CD4-positive, alpha-beta T cell (primary cell): ENCODE measurements at regions not wholly inside any gene's neighbourhood (a gene's known extent, or its start where the extent isn't known, plus 50 kb on each side); places are given as distances from the start of the nearest gene placed in this dataset.

ENCODE experiments used
- ATAC-seq: fragments of 200-7000 bp; cut with Tn5 transposase; one replicate; pipeline ENCODE4 v1.10.0; 2022; ENCODE audit warnings: mild to moderate bottlenecking; ENCODE audit not compliant: poor library complexity
- CTCF ChIA-PET: fragments of 350-600 bp; sonication (Branson Sonifier 250); formaldehyde crosslinking; loops from one replicate; lab custom pipeline; 2021; ENCODE audit warnings: antibody characterized with exemption, inconsistent platforms; lab: Charles Lee
- POLR2A ChIA-PET: fragments of 350-600 bp; sonication (Branson Sonifier 250); formaldehyde crosslinking; loops from one replicate; lab custom pipeline; 2021; ENCODE audit warnings: antibody characterized with exemption, inconsistent platforms; lab: Charles Lee
- DNase-seq, 14 experiments: peaks; one replicate each; pipeline ENCODE4 v3.0.0-alpha.2; 2013 to 2020; ENCODE audit warnings: mixed read lengths in 2 of 14
- H3K27ac ChIP-seq, 2 donors: one replicate each; pipeline versions ENCODE4 v1.5.1 to v1.7.0; 2013; ENCODE audit warnings: low read length in 2 of 2, low read depth in 1 of 2, mild to moderate bottlenecking in 1 of 2
- H3K27me3 ChIP-seq, 2 experiments: 1 replicate in 1 of 2; 2 replicates in 1 of 2; pipeline versions ENCODE4 v1.6.1 to v1.7.0; 2013; ENCODE audit warnings: low read length in 2 of 2, control low read depth in 1 of 2, mild to moderate bottlenecking in 1 of 2, moderate library complexity in 1 of 2; ENCODE audit not compliant: insufficient read depth in 2 of 2, control insufficient read depth in 1 of 2
- H3K36me3 ChIP-seq: one replicate; pipeline ENCODE4 v1.6.1; 2013; ENCODE audit warnings: low read length, control low read depth; ENCODE audit not compliant: insufficient read depth
- H3K4me1 ChIP-seq: one replicate; pipeline ENCODE4 v1.6.1; 2013; ENCODE audit warnings: low read length, control low read depth; ENCODE audit not compliant: insufficient read depth
- H3K4me3 ChIP-seq: one replicate; pipeline ENCODE4 v1.5.1; 2013; ENCODE audit warnings: mild to moderate bottlenecking, low read length, moderate library complexity
- H3K9me3 ChIP-seq, 2 experiments: 1 replicate in 1 of 2; 2 replicates in 1 of 2; pipeline versions ENCODE4 v1.6.1 to v1.7.0; 2013; ENCODE audit warnings: low read length in 2 of 2, mild to moderate bottlenecking in 2 of 2, control low read depth in 1 of 2, moderate library complexity in 1 of 2; ENCODE audit not compliant: control insufficient read depth in 1 of 2, insufficient read depth in 1 of 2
- H3K27ac Mint-ChIP-seq: one replicate; pipeline ENCODE4 v1.8.0; 2020; ENCODE audit warnings: mixed read lengths
- H3K27me3 Mint-ChIP-seq: one replicate; pipeline ENCODE4 v1.8.0; 2021; ENCODE audit warnings: mixed read lengths
- H3K36me3 Mint-ChIP-seq: one replicate; pipeline ENCODE4 v1.8.0; 2021; ENCODE audit warnings: low read depth, mixed read lengths
- H3K4me1 Mint-ChIP-seq: one replicate; pipeline ENCODE4 v1.8.0; 2021; ENCODE audit warnings: low read depth, mixed read lengths
- H3K4me3 Mint-ChIP-seq: one replicate; pipeline ENCODE4 v1.8.0; 2020; ENCODE audit warnings: mild to moderate bottlenecking, mixed read lengths
- H3K9me3 Mint-ChIP-seq: one replicate; pipeline ENCODE4 v1.8.0; 2020; ENCODE audit warnings: mixed read lengths
- intact Hi-C, 2 experiments: fragments of 100-400 bp; cut with DNase I in 1 of 2; cut with micrococcal nuclease in 1 of 2; formaldehyde crosslinking; loops; one replicate each; pipeline versions ENCODE4 v1.15.1 to v1.9.0; 2023 to 2025; cut with DNase I, micrococcal nuclease
- TF ChIP-seq, protein P1 (sequence below): fragments of 200-600 bp; IDR thresholded peaks from one replicate; pipeline ENCODE4 v1.8.0; 2022; ENCODE audit warnings: antibody characterized with exemption, mild to moderate bottlenecking

DNA sequence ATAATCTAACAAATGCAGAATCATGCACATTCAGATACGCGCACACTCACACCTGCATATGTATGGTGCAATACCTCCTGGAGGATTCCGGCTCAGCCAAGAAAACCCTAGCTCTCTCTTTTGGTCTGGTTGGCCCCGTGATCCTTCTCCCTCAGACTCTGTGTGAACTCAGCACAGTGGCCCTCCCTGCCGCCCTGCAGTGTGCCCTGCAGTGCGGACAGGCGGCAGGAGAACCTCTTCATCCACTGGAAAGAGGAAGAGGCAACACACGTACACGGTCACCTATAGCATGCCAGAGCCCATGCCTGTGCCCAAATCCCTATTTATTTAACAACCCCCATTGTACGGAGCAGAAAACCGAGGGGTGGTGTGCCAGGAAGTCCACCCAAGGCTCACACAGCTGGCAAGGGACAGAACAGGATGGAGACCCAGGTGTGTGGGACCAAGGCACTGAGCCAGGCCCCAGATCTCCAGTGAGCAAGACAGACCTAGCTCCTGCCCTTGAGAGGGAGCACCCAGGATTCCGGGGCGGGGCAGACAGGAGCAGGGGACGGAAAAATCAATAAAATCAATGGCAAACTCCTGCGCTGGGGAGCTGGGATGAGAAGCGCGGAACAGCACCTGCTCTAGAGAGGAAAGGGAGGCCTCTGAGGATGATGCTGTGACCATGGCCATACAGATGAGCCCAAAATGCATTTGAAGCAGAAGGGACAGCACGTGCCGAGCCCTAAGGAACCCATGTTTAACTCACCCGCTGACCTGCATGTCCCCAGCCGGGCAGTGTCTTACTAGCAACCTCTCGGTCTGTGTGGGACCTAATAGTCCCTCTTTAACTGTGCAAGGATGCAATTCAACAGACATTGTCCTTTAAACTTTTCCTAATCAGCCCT is 54.7 kb upstream of the CIBAR2 start:
- H3K36me3 Mint-ChIP-seq: no peaks in the 10 kb centered on the region
- intact Hi-C loops: no loop called here
- peaks cover 0 to 18% of the 10 kb centered on the region in 2 experiments for H3K9me3 ChIP-seq
- CTCF ChIA-PET: no interaction called here
- TF ChIP-seq, protein P1, sequence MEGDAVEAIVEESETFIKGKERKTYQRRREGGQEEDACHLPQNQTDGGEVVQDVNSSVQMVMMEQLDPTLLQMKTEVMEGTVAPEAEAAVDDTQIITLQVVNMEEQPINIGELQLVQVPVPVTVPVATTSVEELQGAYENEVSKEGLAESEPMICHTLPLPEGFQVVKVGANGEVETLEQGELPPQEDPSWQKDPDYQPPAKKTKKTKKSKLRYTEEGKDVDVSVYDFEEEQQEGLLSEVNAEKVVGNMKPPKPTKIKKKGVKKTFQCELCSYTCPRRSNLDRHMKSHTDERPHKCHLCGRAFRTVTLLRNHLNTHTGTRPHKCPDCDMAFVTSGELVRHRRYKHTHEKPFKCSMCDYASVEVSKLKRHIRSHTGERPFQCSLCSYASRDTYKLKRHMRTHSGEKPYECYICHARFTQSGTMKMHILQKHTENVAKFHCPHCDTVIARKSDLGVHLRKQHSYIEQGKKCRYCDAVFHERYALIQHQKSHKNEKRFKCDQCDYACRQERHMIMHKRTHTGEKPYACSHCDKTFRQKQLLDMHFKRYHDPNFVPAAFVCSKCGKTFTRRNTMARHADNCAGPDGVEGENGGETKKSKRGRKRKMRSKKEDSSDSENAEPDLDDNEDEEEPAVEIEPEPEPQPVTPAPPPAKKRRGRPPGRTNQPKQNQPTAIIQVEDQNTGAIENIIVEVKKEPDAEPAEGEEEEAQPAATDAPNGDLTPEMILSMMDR: no peak
- peaks cover 34% of the 10 kb centered on the region for H3K27me3 Mint-ChIP-seq
- H3K4me1 ChIP-seq: no peaks in the 10 kb centered on the region
- no peak overlapping the region for H3K27ac Mint-ChIP-seq
- H3K4me3 ChIP-seq: no peak overlapping the region
- POLR2A ChIA-PET: no interaction called here
- H3K27ac ChIP-seq: no peak overlapping the region
- H3K27me3 ChIP-seq: peaks cover 22 to 33% of the 10 kb centered on the region in 2 experiments
- peak overlapping the region; percentile 1 for H3K4me3 Mint-ChIP-seq
- no peaks in the 10 kb centered on the region for H3K4me1 Mint-ChIP-seq
- no peak for ATAC-seq
- DNase-seq: no peak
- H3K36me3 ChIP-seq: no peaks in the 10 kb centered on the region
- H3K9me3 Mint-ChIP-seq: no peaks in the 10 kb centered on the region

GRCh38 chr16:85167589-85168537 is 55.6 kb upstream of the CIBAR2 start:
- no peaks in the 10 kb centered on the region for H3K9me3 Mint-ChIP-seq
- DNase-seq: no peak
- TF ChIP-seq, protein P1: no peak

DNA sequence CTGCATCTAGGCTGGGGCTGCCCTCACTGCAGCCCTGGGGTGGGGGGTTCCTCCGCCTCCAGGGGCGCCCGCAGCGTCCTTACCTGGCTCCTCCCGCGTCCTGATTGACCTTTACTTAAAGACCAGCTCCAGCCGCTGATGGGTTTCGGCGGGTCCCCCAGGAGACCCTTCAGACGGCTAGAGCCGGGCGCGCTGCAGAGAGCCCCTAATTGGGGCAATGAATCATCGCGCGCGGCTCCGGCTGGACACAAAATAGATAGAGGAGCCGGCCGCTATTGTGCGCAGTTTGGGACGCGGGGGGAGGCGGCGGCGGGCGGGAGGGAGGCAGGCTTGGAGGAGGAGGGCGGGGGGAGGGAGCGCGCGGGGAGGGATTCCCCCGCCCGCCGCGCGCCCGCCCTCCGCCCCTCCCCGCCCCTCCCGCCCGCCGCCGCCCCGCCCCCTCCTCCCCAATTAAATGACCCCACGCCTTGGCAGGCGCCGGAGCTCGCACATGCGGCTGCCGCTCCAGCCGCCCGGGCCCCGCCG is 56.5 kb upstream of the CIBAR2 start:
- Histone ChIP-seq H3K27me3 (peaks cover 27 to 40% of the 10 kb centered on the region in 2 experiments), H3K4me1 (no peaks in the 10 kb centered on the region), H3K4me3 (no peak overlapping the region), H3K27ac (no peak overlapping the region), H3K9me3 (peaks cover 0 to 18% of the 10 kb centered on the region in 2 experiments), H3K36me3 (no peaks in the 10 kb centered on the region)
- DNase-seq (no peak), ATAC-seq (no peak)
- Mint-ChIP-seq H3K9me3 (no peaks in the 10 kb centered on the region), H3K27me3 (peaks cover 53% of the 10 kb centered on the region), H3K4me3 (peak overlapping the region; percentile 34), H3K36me3 (no peaks in the 10 kb centered on the region), H3K4me1 (no peaks in the 10 kb centered on the region), H3K27ac (no peak overlapping the region)
- TF ChIP-seq, protein P1: no peak
- intact Hi-C loops: no loop called here
- POLR2A ChIA-PET: no interaction called here
- CTCF ChIA-PET: no interaction called here

More at GRCh38 chr16:85167589-85168537, 55.6 kb upstream of the CIBAR2 start:
- H3K4me3 ChIP-seq: no peak overlapping the region
- POLR2A ChIA-PET: no interaction called here
- CTCF ChIA-PET: no interaction called here
- peaks cover 43% of the 10 kb centered on the region for H3K27me3 Mint-ChIP-seq
- H3K27me3 ChIP-seq: peaks cover 27 to 37% of the 10 kb centered on the region in 2 experiments
- no peak overlapping the region for H3K27ac Mint-ChIP-seq
- H3K9me3 ChIP-seq: peaks cover 0 to 18% of the 10 kb centered on the region in 2 experiments
- no peaks in the 10 kb centered on the region for H3K36me3 ChIP-seq
- H3K4me3 Mint-ChIP-seq: no peak overlapping the region
- no peak for ATAC-seq
- no peaks in the 10 kb centered on the region for H3K4me1 ChIP-seq
- no peaks in the 10 kb centered on the region for H3K36me3 Mint-ChIP-seq
- H3K27ac ChIP-seq: no peak overlapping the region
- intact Hi-C loops: no loop called here
- H3K4me1 Mint-ChIP-seq: no peaks in the 10 kb centered on the region
